Astrocyte of the cerebellum (primary cell): ENCODE measurements at regions not wholly inside any gene's neighbourhood (a gene's known extent, or its start where the extent isn't known, plus 50 kb on each side); places are given as distances from the start of the nearest gene placed in this dataset.

Source experiments
- DNase-seq: peaks from one replicate; pipeline ENCODE4 v3.0.0-alpha.2; 2011; ENCODE audit warnings: low read depth
- H3K4me3 ChIP-seq: 2 replicates; pipeline ENCODE4 v1.5.1; 2011; ENCODE audit warnings: mild to moderate bottlenecking, low read depth, low read length, moderate library complexity
- in situ Hi-C: cut with HindIII; loops from 2 replicates; pipeline ENCODE4 v1.10.0; 2017; ENCODE audit warnings: low sequenced_read_pairs
- TF ChIP-seq, protein P1 (sequence below): IDR thresholded peaks from 2 replicates; pipeline ENCODE4 v1.5.1; 2012; ENCODE audit warnings: low read length, low read depth, moderate library complexity, mild to moderate bottlenecking; ENCODE audit errors: missing control alignments

DNA sequence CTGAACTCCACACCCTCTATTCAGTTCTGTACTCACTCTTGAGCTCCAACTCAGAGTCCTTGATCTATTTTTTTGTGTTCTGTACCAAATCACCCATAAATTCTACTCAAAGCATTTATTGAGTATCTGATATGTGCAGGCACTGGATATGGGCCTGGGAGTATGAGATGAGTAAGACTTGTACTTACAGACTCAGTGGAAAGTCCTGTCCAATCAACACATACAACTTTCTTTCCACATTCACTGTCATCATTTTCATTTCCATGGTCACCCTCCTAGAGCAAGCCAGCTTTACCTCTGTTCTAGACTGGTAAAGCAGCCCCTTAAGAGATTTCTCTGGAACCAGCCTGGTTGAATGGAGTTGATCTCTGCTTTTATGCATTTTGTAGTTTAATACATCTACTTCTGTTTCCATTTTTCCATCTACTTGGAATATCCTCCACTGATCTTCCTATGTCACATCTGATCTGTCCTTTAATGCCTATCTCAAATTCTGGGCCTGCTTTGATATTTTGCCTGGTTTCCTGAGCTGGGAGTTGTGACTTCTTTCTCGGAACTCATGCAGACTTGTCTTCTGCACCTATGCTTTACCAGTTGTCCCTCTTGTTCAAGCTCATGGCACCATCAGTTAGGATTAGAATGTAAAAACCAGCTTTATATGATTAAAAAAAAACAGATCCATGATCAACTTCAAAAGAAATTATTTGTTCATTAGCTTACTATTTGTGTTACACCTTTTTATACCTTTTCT, 96.9 kb upstream of the GLS start:
- H3K4me3 ChIP-seq, result no peak overlapping the region
- in situ Hi-C loops, result loop anchor here (25.0 kb wide), 1 partner anchor 254 kb away; no protein-coding TSS in a partner anchor
- TF ChIP-seq, protein P1, sequence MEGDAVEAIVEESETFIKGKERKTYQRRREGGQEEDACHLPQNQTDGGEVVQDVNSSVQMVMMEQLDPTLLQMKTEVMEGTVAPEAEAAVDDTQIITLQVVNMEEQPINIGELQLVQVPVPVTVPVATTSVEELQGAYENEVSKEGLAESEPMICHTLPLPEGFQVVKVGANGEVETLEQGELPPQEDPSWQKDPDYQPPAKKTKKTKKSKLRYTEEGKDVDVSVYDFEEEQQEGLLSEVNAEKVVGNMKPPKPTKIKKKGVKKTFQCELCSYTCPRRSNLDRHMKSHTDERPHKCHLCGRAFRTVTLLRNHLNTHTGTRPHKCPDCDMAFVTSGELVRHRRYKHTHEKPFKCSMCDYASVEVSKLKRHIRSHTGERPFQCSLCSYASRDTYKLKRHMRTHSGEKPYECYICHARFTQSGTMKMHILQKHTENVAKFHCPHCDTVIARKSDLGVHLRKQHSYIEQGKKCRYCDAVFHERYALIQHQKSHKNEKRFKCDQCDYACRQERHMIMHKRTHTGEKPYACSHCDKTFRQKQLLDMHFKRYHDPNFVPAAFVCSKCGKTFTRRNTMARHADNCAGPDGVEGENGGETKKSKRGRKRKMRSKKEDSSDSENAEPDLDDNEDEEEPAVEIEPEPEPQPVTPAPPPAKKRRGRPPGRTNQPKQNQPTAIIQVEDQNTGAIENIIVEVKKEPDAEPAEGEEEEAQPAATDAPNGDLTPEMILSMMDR, result no peak
- no peak for DNase-seq

DNA sequence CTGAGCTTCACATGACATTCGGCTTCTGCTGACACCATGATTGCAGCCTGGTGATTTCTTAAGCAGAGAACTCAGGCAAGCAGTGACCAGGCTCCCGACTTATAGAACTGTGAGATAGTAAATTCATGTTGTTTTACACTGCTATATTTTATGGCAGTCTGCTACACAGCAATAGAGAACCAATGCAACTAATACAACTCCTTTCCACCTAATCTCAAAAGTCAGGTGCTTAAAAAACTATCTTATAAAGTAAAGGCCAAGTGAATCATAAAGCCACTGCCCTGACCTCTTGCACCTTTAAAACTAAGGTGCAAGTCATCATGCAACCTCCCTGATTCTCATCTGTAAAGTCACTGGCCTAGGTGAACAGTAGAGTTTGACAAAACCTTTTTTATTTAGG, 95.3 kb upstream of the GLS start:
- DNase-seq, result no peak
- in situ Hi-C loops, result loop anchor here (25.0 kb wide), 1 partner anchor 252 kb away; no protein-coding TSS in a partner anchor
- H3K4me3 ChIP-seq, result no peak overlapping the region
- TF ChIP-seq, protein P1, result no peak

DNA sequence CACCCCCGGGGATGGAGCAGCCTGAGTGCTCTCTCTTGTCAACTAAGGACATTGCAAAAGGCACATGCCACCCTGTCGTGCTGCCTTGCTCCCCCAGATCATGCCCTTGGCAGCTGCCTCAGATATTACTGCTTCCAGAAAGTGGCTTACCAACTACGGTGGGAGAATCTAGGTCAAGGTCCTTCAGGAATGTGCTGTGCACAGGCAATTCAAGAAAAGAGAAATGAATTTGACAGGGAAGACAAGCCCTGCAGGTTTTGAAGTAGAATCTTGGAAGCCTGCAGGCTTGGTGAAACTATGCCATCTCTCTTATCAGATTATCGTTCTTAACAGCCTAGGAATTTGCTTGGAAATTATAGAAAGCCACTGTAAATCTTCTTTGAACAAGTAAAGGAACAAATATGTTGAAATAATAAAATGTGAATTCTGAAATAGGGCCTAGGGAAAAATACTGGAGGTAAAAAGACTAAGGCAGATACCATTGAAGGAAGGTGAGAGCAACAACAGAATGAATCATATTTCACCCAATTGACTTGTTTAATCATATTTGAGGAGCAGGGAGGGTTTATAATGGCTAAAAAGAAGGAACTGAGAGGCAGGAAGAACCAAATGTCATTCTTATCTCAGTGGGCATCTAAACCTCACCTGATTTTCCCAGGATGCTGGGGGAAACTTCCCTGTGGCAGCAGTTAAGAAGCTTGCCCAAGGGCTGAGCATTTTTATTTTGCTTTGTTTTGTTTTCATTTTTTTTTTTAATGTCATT, 94.0 kb upstream of the GLS start:
- no peak overlapping the region for H3K4me3 ChIP-seq
- in situ Hi-C loops, result loop anchor here (25.0 kb wide), 1 partner anchor 251 kb away; no protein-coding TSS in a partner anchor
- TF ChIP-seq, protein P1, result no peak
- DNase-seq, result no peak

GRCh38 chr2:190787743-190788235, 92.8 kb upstream of the GLS start:
- no peak for DNase-seq
- TF ChIP-seq, protein P1, result no peak
- no peak overlapping the region for H3K4me3 ChIP-seq
- in situ Hi-C loops, result loop anchor here (25.0 kb wide), 1 partner anchor 250 kb away; no protein-coding TSS in a partner anchor

GRCh38 chr2:190789074-190790004, 91.3 kb upstream of the GLS start:
- no peak overlapping the region for H3K4me3 ChIP-seq
- TF ChIP-seq, protein P1, result no peak
- DNase-seq, result no peak
- in situ Hi-C loops, result loop anchor here (25.0 kb wide), 1 partner anchor 248 kb away; no protein-coding TSS in a partner anchor
